SU-DHL-6 (cell line): ENCODE measurements at regions not wholly inside any gene's neighbourhood (a gene's known extent, or its start where the extent isn't known, plus 50 kb on each side); places are given as distances from the start of the nearest gene placed in this dataset.

Source experiments
- H2AFZ ChIP-seq: fragments of 200-600 bp; sonication (generic); 2 replicates; pipeline ENCODE4 v1.6.1; 2014; ENCODE audit warnings: low read depth, mild to moderate bottlenecking, moderate library complexity, mixed read lengths, antibody characterized with exemption, low read length; ENCODE audit not compliant: severe bottlenecking
- H3F3A ChIP-seq: fragments of 200-600 bp; shearing (Covaris generic); 2 replicates; pipeline ENCODE4 v1.6.0; 2016; ENCODE audit warnings: antibody characterized with exemption, mild to moderate bottlenecking; ENCODE audit not compliant: insufficient read depth
- H3K27ac ChIP-seq: fragments of 200-600 bp; sonication (generic); 2 replicates; pipeline ENCODE4 v1.5.1; 2016; ENCODE audit warnings: low read depth, mild to moderate bottlenecking, low read length, moderate library complexity, mixed read lengths
- H3K27me3 ChIP-seq: fragments of 200-600 bp; sonication (generic), shearing (Covaris generic); 2 replicates; pipeline ENCODE4 v1.6.0; 2014; ENCODE audit warnings: mild to moderate bottlenecking, low read length
- H3K36me3 ChIP-seq: fragments of 200-600 bp; sonication (generic); 2 replicates; pipeline ENCODE4 v1.6.1; 2014; ENCODE audit warnings: mild to moderate bottlenecking, low read length, mixed read lengths
- H3K4me2 ChIP-seq: fragments of 300-600, 200-600 bp; shearing (Covaris generic), sonication (generic); 2 replicates; pipeline ENCODE4 v1.6.0; 2014; ENCODE audit warnings: low read length, low read depth, mild to moderate bottlenecking; ENCODE audit not compliant: poor library complexity, severe bottlenecking
- H3K4me3 ChIP-seq: fragments of 200-600 bp; sonication (generic); 2 replicates; pipeline ENCODE4 v1.5.1; 2014; ENCODE audit warnings: antibody characterized with exemption, low read length, mild to moderate bottlenecking, mixed read lengths; ENCODE audit not compliant: insufficient read depth, poor library complexity, severe bottlenecking
- H3K79me2 ChIP-seq: fragments of 200-600 bp; sonication (generic); 2 replicates; pipeline ENCODE4 v1.6.1; 2014; ENCODE audit warnings: mild to moderate bottlenecking, low read length, moderate library complexity; ENCODE audit not compliant: insufficient read depth
- H3K9ac ChIP-seq: fragments of 200-600 bp; sonication (generic); 2 replicates; pipeline ENCODE4 v1.7.0; 2014; ENCODE audit warnings: mild to moderate bottlenecking, low read length
- H3K9me2 ChIP-seq: fragments of 200-600 bp; sonication (generic); replicated peaks from 2 replicates; pipeline ENCODE4 v1.6.1; 2014; ENCODE audit warnings: low read length; ENCODE audit not compliant: insufficient read depth
- H3K9me3 ChIP-seq: fragments of 200-600 bp; sonication (generic); 2 replicates; pipeline ENCODE4 v1.6.1; 2014; ENCODE audit warnings: low read length, mixed read lengths; ENCODE audit not compliant: insufficient read depth
- H4K20me1 ChIP-seq: fragments of 200-600 bp; sonication (generic); 2 replicates; pipeline ENCODE4 v1.6.1; 2014; ENCODE audit warnings: low read depth, mild to moderate bottlenecking, antibody characterized with exemption, low read length, moderate library complexity, mixed read lengths
- CTCF ChIP-seq: fragments of 200-600 bp; sonication (generic); IDR thresholded peaks from one replicate; pipeline ENCODE4 v1.5.1; 2017; ENCODE audit warnings: antibody characterized with exemption, mild to moderate bottlenecking, low read length, moderate library complexity; ENCODE audit not compliant: insufficient read depth, poor library complexity, severe bottlenecking
- EZH2phosphoT487 ChIP-seq: fragments of 200-600 bp; sonication (generic), shearing (Covaris generic); conservative IDR thresholded peaks from 2 replicates; pipeline ENCODE4 v1.6.1; 2018; ENCODE audit warnings: mild to moderate bottlenecking, antibody characterized with exemption, low read length, moderate library complexity, mixed read lengths

- Histone ChIP-seq H3K4me3 (no peak overlapping the region), H4K20me1 (no peaks in the 10 kb centered on the region), H3K27ac (no peak overlapping the region), H3F3A (no peaks in the 10 kb centered on the region), H3K9me3 (no peaks in the 10 kb centered on the region), H2AFZ (no peak overlapping the region), H3K79me2 (no peaks in the 10 kb centered on the region), H3K36me3 (no peaks in the 10 kb centered on the region), H3K4me2 (no peak overlapping the region), H3K27me3 (no peaks in the 10 kb centered on the region), H3K9ac (no peak overlapping the region), H3K9me2 (no peaks in the 10 kb centered on the region)
- TF ChIP-seq EZH2phosphoT487 (no peak), CTCF (no peak)
Measured at GRCh38 chr2:209344349-209344748, 79.5 kb upstream of the MAP2 start.

- Histone ChIP-seq H3K4me2 (no peak overlapping the region), H3K4me3 (no peak overlapping the region), H3K27ac (no peak overlapping the region), H3K27me3 (no peaks in the 10 kb centered on the region), H4K20me1 (no peaks in the 10 kb centered on the region), H3F3A (no peaks in the 10 kb centered on the region), H3K9ac (no peak overlapping the region), H3K36me3 (no peaks in the 10 kb centered on the region), H3K79me2 (no peaks in the 10 kb centered on the region), H3K9me2 (no peaks in the 10 kb centered on the region), H3K9me3 (no peaks in the 10 kb centered on the region), H2AFZ (no peak overlapping the region)
- no peak for TF ChIP-seq CTCF
- TF ChIP-seq EZH2phosphoT487, result no peak
Measured at GRCh38 chr2:209348433-209348832, 75.4 kb upstream of the MAP2 start.

- H3K9me3 ChIP-seq, result no peaks in the 10 kb centered on the region
- no peak overlapping the region for H2AFZ ChIP-seq
- H3K27ac ChIP-seq, result no peak overlapping the region
- H3K79me2 ChIP-seq, result no peaks in the 10 kb centered on the region
- no peaks in the 10 kb centered on the region for H3K9me2 ChIP-seq
- H3K36me3 ChIP-seq, result no peaks in the 10 kb centered on the region
- H3K4me2 ChIP-seq, result no peak overlapping the region
- TF ChIP-seq EZH2phosphoT487, result no peak
- no peak for TF ChIP-seq CTCF
- H3K9ac ChIP-seq, result no peak overlapping the region
- H3K27me3 ChIP-seq, result no peaks in the 10 kb centered on the region
- no peaks in the 10 kb centered on the region for H3F3A ChIP-seq
- no peak overlapping the region for H3K4me3 ChIP-seq
- H4K20me1 ChIP-seq, result no peaks in the 10 kb centered on the region
Measured at GRCh38 chr2:209351636-209352035, 72.2 kb upstream of the MAP2 start.

- no peak overlapping the region for H2AFZ ChIP-seq
- no peak overlapping the region for H3K9ac ChIP-seq
- H3K27ac ChIP-seq, result no peak overlapping the region
- no peak overlapping the region for H3K4me3 ChIP-seq
- H3K4me2 ChIP-seq, result no peak overlapping the region
- H3K79me2 ChIP-seq, result no peaks in the 10 kb centered on the region
- no peaks in the 10 kb centered on the region for H3K9me2 ChIP-seq
- no peaks in the 10 kb centered on the region for H3K9me3 ChIP-seq
- no peaks in the 10 kb centered on the region for H3K36me3 ChIP-seq
- no peaks in the 10 kb centered on the region for H3F3A ChIP-seq
- TF ChIP-seq EZH2phosphoT487, result no peak
- TF ChIP-seq CTCF, result no peak
- no peaks in the 10 kb centered on the region for H3K27me3 ChIP-seq
- no peaks in the 10 kb centered on the region for H4K20me1 ChIP-seq
Measured at GRCh38 chr2:209358992-209359391, 64.9 kb upstream of the MAP2 start.
